ENCODE measurements at regions not wholly inside any gene's neighbourhood (a gene's known extent, or its start where the extent isn't known, plus 50 kb on each side); places are given as distances from the start of the nearest gene placed in this dataset.

GRCh38 chr5:3886524-3887451, 291.2 kb downstream of the IRX1 start:
- no peak for DNase-seq (ENCODE audit: low read depth in 1 of 2, low spot score in 1 of 2)
- Histone ChIP-seq H3K27ac (replicated peaks) (no peak overlapping the region), H3K4me3 (replicated peaks; ENCODE audit: insufficient read depth, low read length) (no peak overlapping the region), H3K27me3 (ENCODE audit: insufficient read depth, poor library complexity, severe bottlenecking) (peaks cover 6% of the 10 kb centered on the region)
- no peak for TF ChIP-seq SPI1 (IDR thresholded peaks at IDR 0.05; ENCODE audit: borderline replicate concordance, low read depth)
- no peak for TF ChIP-seq GABPA (IDR thresholded peaks at IDR 0.05; ENCODE audit: low read depth)
- no peak for TF ChIP-seq REST (IDR thresholded peaks at IDR 0.05; ENCODE audit: insufficient replicate concordance, low read depth)
- no peak for TF ChIP-seq CTCF (IDR thresholded peaks at IDR 0.05; ENCODE audit: insufficient read depth, low read length)
- no peak for TF ChIP-seq POLR2AphosphoS5 (IDR thresholded peaks at IDR 0.05; ENCODE audit: low read depth)

GRCh38 chr5:3888310-3888709, 292.7 kb downstream of the IRX1 start:
- H3K4me3 ChIP-seq (replicated peaks; ENCODE audit: insufficient read depth, low read length), result no peak overlapping the region
- TF ChIP-seq REST (IDR thresholded peaks at IDR 0.05; ENCODE audit: insufficient replicate concordance, low read depth) (no peak), GABPA (IDR thresholded peaks at IDR 0.05; ENCODE audit: low read depth) (no peak), CTCF (IDR thresholded peaks at IDR 0.05; ENCODE audit: insufficient read depth, low read length) (no peak), POLR2AphosphoS5 (IDR thresholded peaks at IDR 0.05; ENCODE audit: low read depth) (no peak), SPI1 (IDR thresholded peaks at IDR 0.05; ENCODE audit: borderline replicate concordance, low read depth) (no peak)

GRCh38 chr5:3889412-3890142, 293.9 kb downstream of the IRX1 start:
- no peak for TF ChIP-seq POLR2AphosphoS5 (IDR thresholded peaks at IDR 0.05; ENCODE audit: low read depth)
- no peak for TF ChIP-seq SPI1 (IDR thresholded peaks at IDR 0.05; ENCODE audit: borderline replicate concordance, low read depth)
- TF ChIP-seq REST (IDR thresholded peaks at IDR 0.05; ENCODE audit: insufficient replicate concordance, low read depth), result no peak
- TF ChIP-seq GABPA (IDR thresholded peaks at IDR 0.05; ENCODE audit: low read depth), result no peak
- TF ChIP-seq CTCF (IDR thresholded peaks at IDR 0.05; ENCODE audit: insufficient read depth, low read length), result no peak
- H3K27ac ChIP-seq (replicated peaks), result no peak overlapping the region
- H3K4me3 ChIP-seq (replicated peaks; ENCODE audit: insufficient read depth, low read length), result no peak overlapping the region
- peaks cover 6% of the 10 kb centered on the region for H3K27me3 ChIP-seq (ENCODE audit: insufficient read depth, poor library complexity, severe bottlenecking)
- no peak for DNase-seq (ENCODE audit: low read depth in 1 of 2, low spot score in 1 of 2)

More at GRCh38 chr5:3888310-3888709, 292.7 kb downstream of the IRX1 start:
- Histone ChIP-seq H3K27me3 (ENCODE audit: insufficient read depth, poor library complexity, severe bottlenecking) (peaks cover 6% of the 10 kb centered on the region), H3K27ac (replicated peaks) (no peak overlapping the region)
- no peak for DNase-seq (ENCODE audit: low read depth in 1 of 2, low spot score in 1 of 2)
